Naive thymus-derived CD4-positive, alpha-beta T cell (primary cell): ENCODE measurements at regions not wholly inside any gene's neighbourhood (a gene's known extent, or its start where the extent isn't known, plus 50 kb on each side); places are given as distances from the start of the nearest gene placed in this dataset.

Experiments used
- ATAC-seq: fragments of 150-1000 bp; cut with Tn5 transposase; 2 replicates; pipeline ENCODE4 v1.10.0; 2021; ENCODE audit warnings: mild to moderate bottlenecking, moderate library complexity
- CTCF ChIA-PET: fragments of 350-600 bp; sonication (Branson Sonifier 250); formaldehyde crosslinking; loops from one replicate; lab custom pipeline; 2021; ENCODE audit warnings: antibody characterized with exemption; lab: Charles Lee
- POLR2A ChIA-PET: fragments of 350-600 bp; sonication (Branson Sonifier 250); formaldehyde crosslinking; loops from one replicate; lab custom pipeline; 2021; ENCODE audit warnings: antibody characterized with exemption, inconsistent platforms; lab: Charles Lee
- DNase-seq, 9 donors: peaks; one replicate each; pipeline versions ENCODE4 v3.0.0 to v3.0.0-alpha.2; 2020 to 2022; ENCODE audit warnings: mixed read lengths in 1 of 9
- H3K27ac ChIP-seq: one replicate; pipeline ENCODE4 v1.7.0; 2013; ENCODE audit warnings: mild to moderate bottlenecking, low read depth, low read length, moderate library complexity
- H3K27me3 ChIP-seq, 2 donors: one replicate each; pipeline ENCODE4 v1.7.0; 2013; ENCODE audit warnings: low read length in 2 of 2, mild to moderate bottlenecking in 2 of 2, moderate library complexity in 2 of 2; ENCODE audit not compliant: control insufficient read depth in 2 of 2, insufficient read depth in 2 of 2
- H3K36me3 ChIP-seq, 3 experiments: 1 replicate in 2 of 3; 2 replicates in 1 of 3; pipeline ENCODE4 v1.7.0; 2013; ENCODE audit warnings: low read length in 3 of 3, mild to moderate bottlenecking in 3 of 3, moderate library complexity in 1 of 3; ENCODE audit not compliant: insufficient read depth in 3 of 3, control insufficient read depth in 2 of 3
- H3K4me1 ChIP-seq, 2 donors: one replicate each; pipeline ENCODE4 v1.7.0; 2013; ENCODE audit warnings: low read length in 2 of 2, mild to moderate bottlenecking in 2 of 2, moderate library complexity in 1 of 2; ENCODE audit not compliant: control insufficient read depth in 2 of 2, insufficient read depth in 2 of 2
- H3K4me3 ChIP-seq: 2 replicates; pipeline ENCODE4 v1.7.0; 2013; ENCODE audit warnings: mild to moderate bottlenecking, low read length
- H3K9me3 ChIP-seq, 3 experiments: 1 replicate in 2 of 3; 2 replicates in 1 of 3; pipeline ENCODE4 v1.7.0; 2013; ENCODE audit warnings: low read length in 3 of 3; ENCODE audit not compliant: control insufficient read depth in 2 of 3
- H3K27ac Mint-ChIP-seq, 9 donors: one replicate each; pipeline ENCODE4 v1.8.0; 2020 to 2022; ENCODE audit warnings: mixed read lengths in 9 of 9, mild to moderate bottlenecking in 8 of 9, moderate library complexity in 5 of 9, inconsistent platforms in 2 of 9
- H3K27me3 Mint-ChIP-seq, 5 donors: one replicate each; pipeline ENCODE4 v1.8.0; 2021 to 2022; ENCODE audit warnings: mixed read lengths in 5 of 5, mild to moderate bottlenecking in 1 of 5
- H3K36me3 Mint-ChIP-seq, 5 donors: one replicate each; pipeline ENCODE4 v1.8.0; 2020 to 2022; ENCODE audit warnings: mixed read lengths in 5 of 5, mild to moderate bottlenecking in 3 of 5, inconsistent platforms in 1 of 5
- H3K4me1 Mint-ChIP-seq, 7 donors: one replicate each; pipeline ENCODE4 v1.8.0; 2020 to 2022; ENCODE audit warnings: mixed read lengths in 7 of 7, mild to moderate bottlenecking in 3 of 7, inconsistent platforms in 1 of 7
- H3K4me3 Mint-ChIP-seq, 10 donors: one replicate each; pipeline ENCODE4 v1.8.0; 2020 to 2022; ENCODE audit warnings: mild to moderate bottlenecking in 10 of 10, mixed read lengths in 10 of 10, moderate library complexity in 6 of 10, inconsistent platforms in 2 of 10
- H3K9me3 Mint-ChIP-seq, 11 donors: one replicate each; pipeline ENCODE4 v1.8.0; 2020 to 2022; ENCODE audit warnings: mixed read lengths in 11 of 11, mild to moderate bottlenecking in 4 of 11, inconsistent platforms in 1 of 11, moderate library complexity in 1 of 11
- intact Hi-C, 2 donors: fragments of 100-400 bp; cut with micrococcal nuclease; formaldehyde crosslinking; loops; one replicate each; pipeline ENCODE4 v1.15.1; 2023

DNA sequence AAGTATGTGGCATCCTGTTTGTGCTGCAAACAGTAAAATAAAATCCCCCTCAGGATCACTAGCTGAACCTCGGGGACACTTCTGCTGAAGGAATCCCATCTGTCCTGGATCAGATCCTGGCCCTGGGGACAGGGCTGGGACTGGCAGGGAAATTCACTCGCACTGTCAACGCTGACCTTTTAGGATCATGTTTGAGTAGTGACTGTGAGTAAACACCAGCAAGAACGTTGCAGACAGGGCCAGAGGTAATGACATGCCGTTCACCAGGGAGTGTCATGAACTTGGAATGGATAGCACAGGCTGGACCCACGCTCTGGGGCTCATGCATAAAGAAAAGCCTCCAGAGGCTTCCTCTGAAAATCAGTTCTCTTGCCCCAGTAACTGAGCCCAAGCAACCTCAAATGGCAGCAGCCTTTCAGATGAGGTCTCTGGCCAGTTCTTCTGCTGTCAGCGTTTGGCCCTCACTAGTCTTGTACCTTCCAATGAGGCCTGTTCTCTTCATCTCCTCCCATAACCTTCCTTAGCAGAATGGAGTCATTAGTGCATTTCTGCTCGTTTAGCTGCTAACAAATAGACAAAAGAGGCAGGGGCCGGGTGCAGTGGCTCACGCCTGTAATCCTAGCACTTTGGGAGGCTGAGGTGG, 51.0 kb upstream of the BARX2 start:
- ChIA-PET POLR2A (no interaction called here), CTCF (no interaction called here)
- no peak overlapping the region for H3K27ac Mint-ChIP-seq
- H3K4me1 Mint-ChIP-seq = peaks cover 0 to 5% (median 0%) of the 10 kb centered on the region in 7 donors
- H3K4me3 ChIP-seq = no peak overlapping the region
- H3K4me1 ChIP-seq = no peaks in the 10 kb centered on the region
- no peak overlapping the region for H3K27ac ChIP-seq
- ATAC-seq (no peak), DNase-seq (no peak)
- H3K36me3 Mint-ChIP-seq = no peaks in the 10 kb centered on the region
- H3K27me3 ChIP-seq = no peaks in the 10 kb centered on the region
- H3K27me3 Mint-ChIP-seq = peaks cover 0 to 18% (median 4%) of the 10 kb centered on the region in 5 donors
- H3K4me3 Mint-ChIP-seq = no peak overlapping the region
- no peaks in the 10 kb centered on the region for H3K9me3 ChIP-seq
- intact Hi-C loops = no loop called here
- no peaks in the 10 kb centered on the region for H3K36me3 ChIP-seq
- no peaks in the 10 kb centered on the region for H3K9me3 Mint-ChIP-seq

DNA sequence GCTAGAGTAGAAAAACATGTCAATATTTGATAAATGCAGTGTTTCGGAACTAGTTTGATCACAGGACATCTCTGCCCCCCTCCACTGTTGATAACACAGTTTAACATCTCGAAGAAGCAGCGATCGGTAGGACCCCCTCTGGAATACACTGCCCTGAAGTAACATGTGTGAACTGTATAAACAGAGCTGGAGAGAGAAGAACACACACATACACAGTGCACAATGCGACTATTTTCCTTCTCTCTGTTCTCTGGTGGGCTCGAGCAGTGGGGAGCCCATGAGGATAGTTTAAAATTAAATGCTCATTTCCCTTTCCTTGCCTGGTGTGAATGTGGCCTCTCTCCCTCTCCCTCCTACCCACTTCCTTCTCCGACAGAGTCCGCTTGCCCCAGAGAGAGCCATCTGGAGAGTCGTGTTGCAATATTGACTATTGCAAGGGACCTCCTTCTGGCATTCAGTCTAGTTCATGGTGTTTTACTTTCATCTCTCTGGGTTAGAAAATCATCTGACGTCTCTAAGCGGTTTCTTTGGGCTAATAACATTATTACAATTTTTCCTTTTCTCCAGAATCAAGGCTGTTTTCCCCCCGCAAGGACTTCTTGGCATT, 51.6 kb upstream of the BARX2 start:
- intact Hi-C loops = no loop called here
- peaks cover 0 to 5% (median 0%) of the 10 kb centered on the region in 7 donors for H3K4me1 Mint-ChIP-seq
- no peaks in the 10 kb centered on the region for H3K27me3 ChIP-seq
- H3K9me3 Mint-ChIP-seq = no peaks in the 10 kb centered on the region
- no peak overlapping the region for H3K27ac Mint-ChIP-seq
- CTCF ChIA-PET = no interaction called here
- no peaks in the 10 kb centered on the region for H3K4me1 ChIP-seq
- no peaks in the 10 kb centered on the region for H3K36me3 ChIP-seq
- no peak for DNase-seq
- peaks cover 0 to 24% (median 4%) of the 10 kb centered on the region in 5 donors for H3K27me3 Mint-ChIP-seq
- peak; percentile 76 for ATAC-seq
- no peak overlapping the region for H3K4me3 ChIP-seq
- POLR2A ChIA-PET = no interaction called here
- no peak overlapping the region for H3K4me3 Mint-ChIP-seq
- no peaks in the 10 kb centered on the region for H3K9me3 ChIP-seq
- no peak overlapping the region for H3K27ac ChIP-seq
- no peaks in the 10 kb centered on the region for H3K36me3 Mint-ChIP-seq

DNA sequence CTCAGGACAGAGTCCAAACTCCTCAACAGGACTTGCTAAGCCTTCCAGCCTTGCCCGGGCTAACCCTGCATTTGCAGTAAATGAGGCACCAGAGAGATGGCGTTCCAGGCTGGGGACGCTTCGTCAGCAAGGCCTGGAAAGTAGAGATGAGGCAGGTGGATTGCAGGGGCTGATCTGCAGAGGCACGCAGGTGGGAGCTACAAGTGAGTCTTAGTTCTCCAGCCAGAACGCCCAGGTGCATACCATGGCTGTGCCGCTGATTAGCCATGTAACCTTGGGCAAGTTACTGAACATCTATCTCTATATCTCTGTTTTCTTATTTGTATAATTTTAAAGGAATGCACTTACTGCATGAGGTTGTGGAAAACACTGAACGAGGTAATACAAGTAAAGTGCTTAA, 52.7 kb upstream of the BARX2 start:
- H3K4me1 Mint-ChIP-seq = peaks cover 0 to 6% (median under 1%) of the 10 kb centered on the region in 7 donors
- peak overlapping the region in 1 of 9 donors; percentile 36 for H3K27ac Mint-ChIP-seq
- no peaks in the 10 kb centered on the region for H3K36me3 Mint-ChIP-seq
- ChIA-PET POLR2A (no interaction called here), CTCF (no interaction called here)
- Histone ChIP-seq H3K9me3 (no peaks in the 10 kb centered on the region), H3K4me3 (no peak overlapping the region), H3K36me3 (no peaks in the 10 kb centered on the region), H3K4me1 (no peaks in the 10 kb centered on the region), H3K27me3 (no peaks in the 10 kb centered on the region), H3K27ac (no peak overlapping the region)
- DNase-seq = no peak
- intact Hi-C loops = no loop called here
- H3K4me3 Mint-ChIP-seq = no peak overlapping the region
- H3K27me3 Mint-ChIP-seq = peaks cover 0 to 20% (median 3%) of the 10 kb centered on the region in 5 donors
- no peak for ATAC-seq
- H3K9me3 Mint-ChIP-seq = no peaks in the 10 kb centered on the region

- DNase-seq = no peak
- Mint-ChIP-seq H3K36me3 (no peaks in the 10 kb centered on the region), H3K9me3 (no peaks in the 10 kb centered on the region), H3K27me3 (peaks cover 0 to 17% (median 3%) of the 10 kb centered on the region in 5 donors), H3K4me1 (peaks cover 0 to 11% (median 4%) of the 10 kb centered on the region in 7 donors), H3K4me3 (no peak overlapping the region), H3K27ac (no peak overlapping the region)
- POLR2A ChIA-PET = interaction anchor here (0.6 kb wide), 1 partner anchor 543 kb away, joined by 3 read pairs; no protein-coding TSS in a partner anchor
- Histone ChIP-seq H3K9me3 (no peaks in the 10 kb centered on the region), H3K36me3 (no peaks in the 10 kb centered on the region), H3K4me3 (no peak overlapping the region), H3K27me3 (no peaks in the 10 kb centered on the region), H3K27ac (no peak overlapping the region), H3K4me1 (no peaks in the 10 kb centered on the region)
- no peak for ATAC-seq
- CTCF ChIA-PET = no interaction called here
- intact Hi-C loops = no loop called here
Observed at GRCh38 chr11:129321076-129321475, 54.6 kb upstream of the BARX2 start.

GRCh38 chr11:129320494-129320893, 55.2 kb upstream of the BARX2 start:
- no peak overlapping the region for H3K4me3 ChIP-seq
- Mint-ChIP-seq H3K27ac (no peak overlapping the region), H3K27me3 (peaks cover 0 to 17% (median 3%) of the 10 kb centered on the region in 5 donors), H3K36me3 (no peaks in the 10 kb centered on the region), H3K9me3 (no peaks in the 10 kb centered on the region), H3K4me3 (no peak overlapping the region), H3K4me1 (peaks cover 0 to 11% (median 4%) of the 10 kb centered on the region in 7 donors)
- H3K4me1 ChIP-seq = no peaks in the 10 kb centered on the region
- ChIA-PET CTCF (no interaction called here), POLR2A (no interaction called here)
- DNase-seq (no peak), ATAC-seq (no peak)
- no peaks in the 10 kb centered on the region for H3K27me3 ChIP-seq
- intact Hi-C loops = no loop called here
- H3K36me3 ChIP-seq = no peaks in the 10 kb centered on the region
- no peak overlapping the region for H3K27ac ChIP-seq
- no peaks in the 10 kb centered on the region for H3K9me3 ChIP-seq

GRCh38 chr11:129319751-129320150, 55.9 kb upstream of the BARX2 start:
- CTCF ChIA-PET = interaction anchor here (1.0 kb wide), 1 partner anchor 91 kb away, joined by 3 read pairs; no protein-coding TSS in a partner anchor
- intact Hi-C loops = no loop called here
- DNase-seq (no peak), ATAC-seq (no peak)
- Histone ChIP-seq H3K27me3 (no peaks in the 10 kb centered on the region), H3K36me3 (no peaks in the 10 kb centered on the region), H3K27ac (no peak overlapping the region), H3K4me1 (no peaks in the 10 kb centered on the region), H3K4me3 (no peak overlapping the region), H3K9me3 (no peaks in the 10 kb centered on the region)
- POLR2A ChIA-PET = no interaction called here
- no peaks in the 10 kb centered on the region for H3K9me3 Mint-ChIP-seq
- H3K4me1 Mint-ChIP-seq = peaks cover 0 to 11% (median 4%) of the 10 kb centered on the region in 7 donors
- H3K27ac Mint-ChIP-seq = no peak overlapping the region
- no peak overlapping the region for H3K4me3 Mint-ChIP-seq
- peaks cover 0 to 17% (median 3%) of the 10 kb centered on the region in 5 donors for H3K27me3 Mint-ChIP-seq
- no peaks in the 10 kb centered on the region for H3K36me3 Mint-ChIP-seq

GRCh38 chr11:129319201-129319600, 56.4 kb upstream of the BARX2 start:
- POLR2A ChIA-PET = no interaction called here
- H3K4me3 ChIP-seq = no peak overlapping the region
- DNase-seq (no peak), ATAC-seq (no peak)
- Mint-ChIP-seq H3K27ac (no peak overlapping the region), H3K4me3 (no peak overlapping the region), H3K36me3 (no peaks in the 10 kb centered on the region), H3K27me3 (peaks cover 0 to 17% (median 3%) of the 10 kb centered on the region in 5 donors), H3K4me1 (peaks cover 0 to 11% (median 4%) of the 10 kb centered on the region in 7 donors), H3K9me3 (no peaks in the 10 kb centered on the region)
- intact Hi-C loops = no loop called here
- no peaks in the 10 kb centered on the region for H3K36me3 ChIP-seq
- CTCF ChIA-PET = interaction anchor here (1.0 kb wide), 2 partner anchors 11 to 91 kb away, joined by 3 to 6 read pairs; no protein-coding TSS in a partner anchor
- no peaks in the 10 kb centered on the region for H3K27me3 ChIP-seq
- H3K27ac ChIP-seq = no peak overlapping the region
- H3K4me1 ChIP-seq = no peaks in the 10 kb centered on the region
- no peaks in the 10 kb centered on the region for H3K9me3 ChIP-seq
